ENCODE measurements at regions not wholly inside any gene's neighbourhood (a gene's known extent, or its start where the extent isn't known, plus 50 kb on each side); places are given as distances from the start of the nearest gene placed in this dataset.

- no peak for DNase-seq
Measured at GRCh38 chr10:60666221-60666620, 112.1 kb upstream of the CDK1 start.

DNA sequence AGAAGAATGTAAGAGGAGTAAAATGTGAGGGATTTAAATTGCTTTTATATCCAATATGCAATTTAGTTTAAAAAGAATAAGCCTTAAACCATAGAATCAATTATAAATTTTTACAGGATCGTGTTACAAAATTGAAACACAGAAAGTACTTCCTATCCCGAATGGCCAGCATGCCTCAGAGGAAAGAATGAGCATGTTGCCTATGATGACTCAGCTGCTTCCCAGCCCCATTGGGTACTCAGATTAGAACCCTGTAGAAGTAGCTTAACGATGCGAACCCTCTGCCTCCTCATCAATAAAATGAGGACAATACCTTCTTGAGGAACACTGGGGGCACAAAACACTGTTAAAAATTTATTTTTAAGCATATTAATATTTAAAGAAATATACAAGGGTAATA lies 113.4 kb upstream of the CDK1 start:
- DNase-seq, result no peak

DNA sequence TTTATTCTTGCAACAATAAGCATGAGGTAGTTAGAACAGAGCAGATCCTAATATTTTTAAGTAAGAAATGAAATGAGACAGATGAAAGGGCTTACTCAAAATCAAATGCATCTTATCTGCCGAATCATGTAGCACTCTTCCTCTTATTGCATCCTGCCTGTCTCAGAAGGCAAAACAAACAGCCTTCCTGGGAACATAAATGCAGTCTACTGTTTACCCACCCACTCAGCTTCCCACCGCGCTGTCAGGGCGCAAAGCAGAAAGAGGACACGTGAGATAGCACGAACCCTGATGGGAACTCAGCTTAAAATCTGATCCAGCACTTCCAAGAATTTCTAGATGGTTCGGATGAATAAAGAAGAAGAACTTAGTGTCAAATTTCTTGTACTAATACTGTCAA lies 114.4 kb upstream of the CDK1 start:
- DNase-seq, result no peak

DNA sequence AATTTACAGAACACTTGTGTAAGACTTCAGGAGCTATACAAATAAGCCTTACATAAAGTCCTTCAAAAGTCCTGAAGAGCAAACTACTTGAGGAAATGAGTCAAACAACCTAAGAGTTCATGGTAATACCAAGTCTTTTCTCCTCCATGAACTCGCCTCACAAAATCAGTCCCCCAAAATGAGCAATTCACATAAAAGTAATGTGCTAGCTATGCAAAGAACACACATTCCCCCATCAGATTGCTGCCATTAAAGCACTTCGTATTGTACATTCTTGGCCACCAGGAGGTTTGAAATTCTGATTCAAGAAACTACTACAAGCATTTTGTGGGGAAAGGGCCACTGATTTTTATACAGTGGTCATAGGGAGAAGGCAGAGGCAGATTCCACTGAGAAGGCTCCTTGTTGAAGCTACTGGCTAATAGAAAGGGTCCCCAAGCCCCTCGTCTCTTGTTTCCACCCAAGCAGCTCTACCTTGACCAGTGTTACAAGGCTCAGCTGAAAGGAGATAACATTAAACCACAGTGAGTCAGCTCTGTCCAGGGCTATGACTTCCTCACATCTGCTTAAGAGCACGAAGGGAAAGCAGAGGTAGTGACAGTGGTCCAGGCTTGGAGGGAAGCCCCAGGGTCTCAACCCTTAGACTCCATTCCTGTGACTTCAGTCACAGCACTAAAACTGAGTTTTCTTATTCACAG lies 115.2 kb upstream of the CDK1 start:
- no peak for DNase-seq

DNA sequence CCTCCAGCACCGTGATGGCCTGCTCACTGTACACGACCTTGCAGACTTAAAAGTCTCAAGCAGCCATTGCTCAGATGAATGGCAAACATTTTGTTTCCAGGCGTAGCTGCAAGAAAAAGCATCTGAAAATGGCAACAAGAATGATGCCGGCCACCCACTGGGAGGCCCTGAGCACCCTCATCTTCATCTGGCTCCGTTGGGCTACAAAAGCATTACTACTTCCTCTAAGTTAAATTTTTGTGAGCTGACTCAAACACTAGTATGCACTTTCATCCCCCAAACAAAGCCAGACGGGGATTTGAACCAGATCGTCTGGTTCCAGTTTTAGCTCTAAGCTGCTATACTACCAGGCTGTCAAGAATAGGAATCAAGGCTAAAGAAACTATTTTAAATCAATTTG lies 116.6 kb upstream of the CDK1 start:
- DNase-seq, result no peak

- no peak for DNase-seq
Measured at GRCh38 chr10:60660625-60661024, 117.7 kb upstream of the CDK1 start.

- no peak for DNase-seq
Measured at GRCh38 chr10:60654813-60655464, 123.3 kb upstream of the CDK1 start.

- DNase-seq, result no peak
Measured at GRCh38 chr10:60652628-60653027, 125.7 kb upstream of the CDK1 start.

DNA sequence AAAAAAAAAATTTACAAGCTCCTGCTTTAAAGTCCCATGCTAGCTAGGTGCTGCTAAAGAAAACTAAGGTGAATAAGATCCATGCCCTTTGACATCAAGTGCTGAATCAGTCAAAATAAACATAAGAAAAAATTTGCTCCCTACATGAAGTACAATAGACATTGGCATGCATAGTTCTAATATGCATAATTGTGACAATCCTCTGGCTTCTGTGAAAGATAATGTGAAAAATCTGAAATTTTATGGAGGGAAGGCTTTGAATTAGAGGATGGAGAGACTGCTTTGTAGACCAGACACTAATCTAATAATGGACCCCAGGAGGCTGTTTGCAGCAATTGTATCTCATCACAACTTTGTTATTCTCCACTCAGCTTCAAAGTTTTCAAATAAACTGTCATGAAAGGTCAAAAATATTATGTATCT lies 127.9 kb upstream of the CDK1 start:
- DNase-seq, result no peak

DNA sequence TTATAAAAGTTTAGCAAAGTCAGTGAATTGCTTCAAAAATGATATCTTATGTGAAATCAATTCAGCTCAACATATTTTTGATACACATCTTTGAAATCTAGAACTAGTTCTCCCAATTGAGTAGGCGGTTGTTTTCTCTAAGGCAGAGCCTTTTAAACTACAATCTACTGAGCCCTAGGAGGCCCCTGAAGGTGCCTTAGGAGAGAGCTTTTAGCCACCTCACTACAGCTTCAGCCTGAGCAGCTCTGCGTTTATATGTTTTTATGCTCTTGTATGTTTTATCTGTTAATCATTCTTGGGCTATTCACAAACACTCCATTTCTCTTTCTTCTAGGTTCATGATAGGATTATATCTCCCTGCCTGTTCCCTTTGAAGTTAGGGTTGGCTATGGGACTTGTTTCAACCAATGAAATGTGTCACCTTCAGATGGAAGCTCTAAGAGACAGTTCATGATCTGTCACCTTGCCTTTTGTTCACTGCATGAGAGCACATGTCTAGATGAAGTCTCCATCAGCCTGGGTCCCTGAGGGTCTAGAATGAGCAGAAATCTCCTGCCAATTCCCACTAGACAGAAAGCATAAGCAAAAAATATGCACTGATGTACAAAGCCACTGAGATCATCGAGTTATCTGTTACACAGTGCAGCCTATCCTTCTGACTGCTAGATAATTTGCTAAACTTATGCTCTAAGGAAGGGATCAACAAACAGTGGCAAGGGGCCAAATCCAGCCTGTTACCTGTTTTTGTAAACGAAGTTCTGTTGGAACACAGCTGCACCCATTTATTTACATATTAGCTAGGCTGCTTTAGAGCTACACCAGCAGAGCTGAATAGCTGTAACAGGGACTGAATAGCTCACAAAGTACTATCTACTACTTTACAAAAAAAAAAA lies 128.5 kb upstream of the CDK1 start:
- no peak for DNase-seq

- DNase-seq, result no peak
Measured at GRCh38 chr10:60648761-60649160, 129.5 kb upstream of the CDK1 start.

DNA sequence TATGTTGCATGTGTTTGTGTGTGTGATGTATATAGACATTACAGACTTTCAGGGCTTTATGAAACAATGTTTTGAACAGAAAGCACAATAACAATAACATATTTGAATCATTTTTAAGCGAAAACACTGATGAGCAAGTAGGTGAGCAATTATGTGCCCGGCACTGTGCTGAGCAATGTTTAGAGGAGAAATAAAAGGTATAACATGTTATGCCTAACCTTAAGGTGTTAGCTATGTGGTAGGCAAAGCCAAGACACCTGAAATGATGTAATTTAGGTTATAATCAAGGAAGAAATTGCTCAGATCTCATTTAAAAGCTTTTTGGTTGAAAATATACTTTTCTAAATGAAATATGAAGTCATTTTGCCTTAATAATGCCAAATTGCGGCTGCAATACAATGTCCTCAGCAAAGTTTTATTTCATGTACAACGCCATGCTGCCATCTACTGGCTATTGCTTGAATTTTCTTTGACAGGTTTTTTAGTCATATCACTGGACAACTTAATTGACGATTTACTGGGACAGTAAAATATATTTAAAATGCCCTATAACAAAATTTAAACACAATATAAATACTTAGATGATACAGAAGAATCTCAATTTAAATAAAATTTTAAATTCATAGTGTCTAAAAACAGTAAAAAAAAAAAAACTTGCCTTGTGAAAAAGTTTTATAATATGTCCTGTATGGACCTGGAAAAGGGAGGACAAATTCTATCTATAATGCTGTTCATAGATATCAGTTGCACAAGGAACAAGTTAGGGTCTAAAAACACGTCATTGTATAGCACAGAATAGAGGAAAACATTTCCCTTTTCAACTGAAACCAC lies 131.1 kb upstream of the CDK1 start:
- peak in 16 of 58 donors; percentile 0 to 46 (median 10) for DNase-seq

DNA sequence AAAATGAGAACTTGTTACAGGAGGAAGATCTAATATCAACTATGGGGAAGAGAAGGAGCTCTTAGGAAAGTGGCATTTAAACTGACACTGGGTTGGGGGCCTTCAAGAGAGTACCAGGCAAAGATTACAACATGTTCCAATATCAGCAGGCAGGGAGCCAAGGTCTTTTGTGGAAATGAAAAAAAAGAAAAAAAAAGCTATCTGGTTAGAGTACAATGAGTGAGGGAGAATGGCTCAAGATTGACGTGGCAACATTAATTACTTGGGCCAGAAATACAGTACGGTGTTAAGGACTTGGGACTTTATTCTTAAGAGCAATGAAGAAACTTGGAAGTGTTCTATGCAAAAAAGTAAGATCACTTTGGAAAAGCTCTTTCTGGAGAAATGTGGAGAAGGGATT lies 132.3 kb upstream of the CDK1 start:
- DNase-seq, result no peak

- no peak for DNase-seq
Measured at GRCh38 chr10:60644436-60645130, 133.7 kb upstream of the CDK1 start.

- no peak for DNase-seq
Measured at GRCh38 chr10:60643874-60644273, 134.4 kb upstream of the CDK1 start.

DNA sequence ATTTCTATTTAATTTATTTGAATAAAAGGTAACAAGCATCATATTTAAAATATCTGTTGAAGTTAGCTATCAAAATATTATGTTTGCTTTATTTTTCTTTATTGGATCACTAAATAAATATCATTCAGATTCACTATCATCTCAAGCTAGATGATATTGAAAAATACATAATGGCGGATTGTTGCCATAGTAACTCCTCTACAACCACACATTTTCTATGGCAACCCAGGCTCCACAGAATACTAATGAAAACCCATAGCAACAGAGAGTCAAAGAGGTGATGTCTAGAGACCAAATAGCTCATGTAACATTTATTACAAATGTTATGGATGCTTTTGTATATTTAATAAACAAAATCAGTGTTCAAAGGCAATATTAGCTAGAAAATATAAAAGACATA lies 148.9 kb upstream of the CDK1 start:
- peak in 1 of 58 donors; percentile 3 for DNase-seq

- DNase-seq, result no peak
Measured at GRCh38 chr10:60627778-60628748, 150.2 kb upstream of the CDK1 start.

DNA sequence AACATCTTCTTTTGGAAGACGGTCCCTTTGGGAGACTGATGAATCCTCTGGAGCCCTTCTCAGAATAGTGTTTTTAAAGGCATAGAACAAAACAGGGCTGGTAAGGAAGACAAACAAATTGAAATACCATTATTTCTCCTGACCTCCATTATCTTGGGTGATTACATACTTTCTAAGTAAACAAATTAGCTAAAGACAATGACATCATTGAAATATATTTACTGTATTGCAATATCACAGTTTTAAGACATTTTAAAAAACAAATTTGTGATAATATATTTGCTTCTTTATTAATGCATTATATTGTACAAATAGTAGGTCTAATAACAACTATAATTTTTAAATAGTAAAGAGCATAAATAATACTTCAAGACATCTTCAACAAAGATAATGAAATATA lies 152.2 kb upstream of the CDK1 start:
- no peak for DNase-seq

- no peak for DNase-seq
Measured at GRCh38 chr10:60623627-60624026, 154.7 kb upstream of the CDK1 start.
